A673 (cell line): ENCODE measurements at regions not wholly inside any gene's neighbourhood (a gene's known extent, or its start where the extent isn't known, plus 50 kb on each side); places are given as distances from the start of the nearest gene placed in this dataset.

Experiments
- CTCF ChIP-seq: fragments of 300-800, 200-600 bp; sonication (generic); conservative IDR thresholded peaks from 2 replicates; pipeline ENCODE4 v1.5.1; 2017; ENCODE audit warnings: low read depth, mild to moderate bottlenecking, antibody characterized with exemption, low read length, moderate library complexity, mixed read lengths
- EZH2 ChIP-seq: fragments of 200-600 bp; sonication (generic); IDR thresholded peaks from 2 replicates; pipeline ENCODE4 v1.6.1; 2017; ENCODE audit warnings: borderline replicate concordance, low read depth, mild to moderate bottlenecking, mixed read lengths, antibody characterized with exemption, low read length; ENCODE audit not compliant: poor library complexity, severe bottlenecking

- no peak for TF ChIP-seq CTCF
- no peak for TF ChIP-seq EZH2
Observed at GRCh38 chr6:112739766-112740165, 392.6 kb downstream of the RFPL4B start.
